Stimulated activated naive CD4-positive, alpha-beta T cell treated with Interleukin-2 at 50 U/mL for 16 hours (primary cell): ENCODE measurements at regions not wholly inside any gene's neighbourhood (a gene's known extent, or its start where the extent isn't known, plus 50 kb on each side); places are given as distances from the start of the nearest gene placed in this dataset.

Experiments used
- DNase-seq: peaks from one replicate; lab custom pipeline; 2025; lab: John Stamatoyannopoulos, UW

- DNase-seq, result no peak
Observed at GRCh38 chr22:47630741-47631534, 868.5 kb downstream of the TBC1D22A start.

- no peak for DNase-seq
Observed at GRCh38 chr22:47629791-47630655, 867.6 kb downstream of the TBC1D22A start.

- no peak for DNase-seq
Observed at GRCh38 chr22:47629273-47629711, 866.8 kb downstream of the TBC1D22A start.

GRCh38 chr22:47628477-47629272 lies 866.2 kb downstream of the TBC1D22A start:
- no peak for DNase-seq

GRCh38 chr22:47627556-47628253 lies 865.3 kb downstream of the TBC1D22A start:
- no peak for DNase-seq

GRCh38 chr22:47626428-47627390 lies 864.3 kb downstream of the TBC1D22A start:
- DNase-seq, result no peak

GRCh38 chr22:47625531-47626427 lies 863.3 kb downstream of the TBC1D22A start:
- no peak for DNase-seq

GRCh38 chr22:47625013-47625385 lies 862.5 kb downstream of the TBC1D22A start:
- no peak for DNase-seq

GRCh38 chr22:47624252-47625012 lies 862.0 kb downstream of the TBC1D22A start:
- no peak for DNase-seq

GRCh38 chr22:47623763-47624148 lies 861.3 kb downstream of the TBC1D22A start:
- no peak for DNase-seq

GRCh38 chr22:47623066-47623762 lies 860.8 kb downstream of the TBC1D22A start:
- no peak for DNase-seq

GRCh38 chr22:47622541-47622940 lies 860.1 kb downstream of the TBC1D22A start:
- DNase-seq, result no peak

GRCh38 chr22:47621253-47621652 lies 858.8 kb downstream of the TBC1D22A start:
- no peak for DNase-seq

- DNase-seq, result no peak
Observed at GRCh38 chr22:47620391-47620790, 857.9 kb downstream of the TBC1D22A start.

GRCh38 chr22:47619631-47620030 lies 857.2 kb downstream of the TBC1D22A start:
- DNase-seq, result no peak

- no peak for DNase-seq
Observed at GRCh38 chr22:47618180-47619010, 855.9 kb downstream of the TBC1D22A start.

GRCh38 chr22:47617186-47617585 lies 854.7 kb downstream of the TBC1D22A start:
- no peak for DNase-seq
